ENCODE measurements at regions not wholly inside any gene's neighbourhood (a gene's known extent, or its start where the extent isn't known, plus 50 kb on each side); places are given as distances from the start of the nearest gene placed in this dataset.

DNA sequence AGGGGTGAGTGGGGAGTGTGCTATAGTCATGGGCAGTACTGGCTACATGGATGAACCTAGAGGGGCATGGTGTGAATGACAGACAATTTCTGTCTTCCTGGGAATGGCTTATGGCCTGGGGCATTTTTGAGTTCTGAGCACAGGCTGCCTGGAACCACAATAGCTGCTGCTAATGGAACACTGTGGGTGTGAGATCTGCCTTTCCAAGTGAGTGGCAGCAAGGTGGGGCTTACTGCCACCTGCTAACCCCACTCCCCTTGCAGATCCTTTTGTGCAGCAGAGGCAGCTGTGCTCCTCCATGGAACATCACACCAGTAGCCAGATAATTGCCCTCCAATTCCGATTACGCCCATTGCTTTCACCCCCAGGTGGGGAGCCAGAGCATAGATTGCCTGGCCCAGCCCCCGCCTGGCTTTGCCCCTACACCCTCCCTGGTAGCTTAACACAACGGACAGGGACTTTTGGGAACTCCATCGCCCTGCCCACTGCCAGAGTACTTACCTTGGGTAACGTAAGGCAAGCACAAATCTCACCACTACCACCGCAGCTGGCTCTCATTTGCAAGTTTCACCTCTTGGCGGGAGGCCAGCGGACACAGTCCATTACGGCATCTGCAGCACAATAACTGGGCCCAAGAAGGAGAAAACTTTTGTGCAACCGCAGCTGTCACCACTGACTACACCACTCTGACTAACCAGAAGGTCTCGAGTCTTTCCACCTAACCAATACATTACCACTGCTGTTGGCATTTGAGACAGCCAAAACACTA is 421.2 kb upstream of the NWD2 start:
- TF ChIP-seq, protein P1, sequence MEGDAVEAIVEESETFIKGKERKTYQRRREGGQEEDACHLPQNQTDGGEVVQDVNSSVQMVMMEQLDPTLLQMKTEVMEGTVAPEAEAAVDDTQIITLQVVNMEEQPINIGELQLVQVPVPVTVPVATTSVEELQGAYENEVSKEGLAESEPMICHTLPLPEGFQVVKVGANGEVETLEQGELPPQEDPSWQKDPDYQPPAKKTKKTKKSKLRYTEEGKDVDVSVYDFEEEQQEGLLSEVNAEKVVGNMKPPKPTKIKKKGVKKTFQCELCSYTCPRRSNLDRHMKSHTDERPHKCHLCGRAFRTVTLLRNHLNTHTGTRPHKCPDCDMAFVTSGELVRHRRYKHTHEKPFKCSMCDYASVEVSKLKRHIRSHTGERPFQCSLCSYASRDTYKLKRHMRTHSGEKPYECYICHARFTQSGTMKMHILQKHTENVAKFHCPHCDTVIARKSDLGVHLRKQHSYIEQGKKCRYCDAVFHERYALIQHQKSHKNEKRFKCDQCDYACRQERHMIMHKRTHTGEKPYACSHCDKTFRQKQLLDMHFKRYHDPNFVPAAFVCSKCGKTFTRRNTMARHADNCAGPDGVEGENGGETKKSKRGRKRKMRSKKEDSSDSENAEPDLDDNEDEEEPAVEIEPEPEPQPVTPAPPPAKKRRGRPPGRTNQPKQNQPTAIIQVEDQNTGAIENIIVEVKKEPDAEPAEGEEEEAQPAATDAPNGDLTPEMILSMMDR (IDR thresholded peaks at IDR 0.05) = no peak
- no peak for TF ChIP-seq EP300 (IDR thresholded peaks at IDR 0.05)
